GM23248 (cell line): ENCODE measurements at regions not wholly inside any gene's neighbourhood (a gene's known extent, or its start where the extent isn't known, plus 50 kb on each side); places are given as distances from the start of the nearest gene placed in this dataset.

Source experiments
- EZH2 ChIP-seq: fragments of 200-600 bp; sonication (generic); IDR thresholded peaks from 2 replicates; pipeline ENCODE4 v1.6.1; 2018; ENCODE audit warnings: antibody characterized with exemption, mild to moderate bottlenecking; ENCODE audit not compliant: insufficient read depth, poor library complexity, severe bottlenecking
- EZH2phosphoT487 ChIP-seq: fragments of 200-600 bp; sonication (generic); IDR thresholded peaks from 2 replicates; pipeline ENCODE4 v1.6.1; 2018; ENCODE audit warnings: antibody characterized with exemption, moderate library complexity, mild to moderate bottlenecking, low read depth; ENCODE audit not compliant: insufficient read depth

DNA sequence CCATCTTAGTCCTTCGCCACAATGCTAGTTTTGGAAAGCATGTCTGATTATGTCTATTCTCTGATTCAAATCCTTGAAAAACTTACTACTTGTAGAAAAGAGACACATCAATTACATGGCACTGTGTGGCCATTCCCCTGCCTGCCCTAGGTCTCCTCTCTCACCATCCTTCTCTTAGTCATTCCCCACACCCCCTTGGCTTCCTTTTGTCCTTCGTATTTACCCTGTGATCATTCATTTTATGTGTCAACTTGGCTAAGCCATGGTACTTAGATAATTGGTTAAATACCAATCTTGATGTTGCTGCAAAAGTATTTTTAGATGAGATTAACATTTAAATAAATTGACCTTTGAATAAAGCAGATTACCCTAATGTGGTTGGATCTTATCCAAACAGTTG is 122.9 kb upstream of the CDH11 start:
- TF ChIP-seq EZH2 (no peak), EZH2phosphoT487 (no peak)
